ENCODE measurements at regions not wholly inside any gene's neighbourhood (a gene's known extent, or its start where the extent isn't known, plus 50 kb on each side); places are given as distances from the start of the nearest gene placed in this dataset.

DNA sequence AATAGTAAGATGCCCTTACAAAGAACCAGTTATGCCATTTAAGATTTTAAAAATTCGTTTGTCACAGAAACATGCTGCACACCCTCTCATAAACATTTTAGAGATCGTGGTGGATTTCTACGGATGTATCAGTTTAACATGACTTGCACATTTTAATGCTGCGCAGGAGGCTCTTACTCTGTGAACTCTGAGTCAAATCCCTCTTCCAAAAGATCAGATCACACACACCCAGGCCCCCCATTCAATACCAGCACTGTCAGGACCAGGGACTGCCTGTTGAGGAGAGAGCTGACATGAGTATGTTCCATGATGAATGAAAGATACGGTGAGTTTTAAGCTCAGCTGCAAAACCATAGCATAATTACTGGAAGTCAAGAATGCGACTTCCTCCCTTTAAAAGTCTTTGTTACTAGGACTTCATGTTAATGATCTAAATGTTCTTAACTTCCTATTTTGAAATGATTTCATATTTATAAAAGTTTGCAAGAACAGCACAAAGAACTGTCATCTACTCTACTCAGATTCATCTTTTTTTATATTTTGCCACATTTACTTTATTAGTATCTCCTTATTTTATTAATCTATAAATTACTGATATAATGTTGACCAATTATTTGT lies 500.2 kb downstream of the GLRX3 start:
- DNase-seq (ENCODE audit: low spot score in 2 of 2): no peak
- intact Hi-C loops (cut with DNase I; ENCODE audit: low total_unique reads): no loop called here

DNA sequence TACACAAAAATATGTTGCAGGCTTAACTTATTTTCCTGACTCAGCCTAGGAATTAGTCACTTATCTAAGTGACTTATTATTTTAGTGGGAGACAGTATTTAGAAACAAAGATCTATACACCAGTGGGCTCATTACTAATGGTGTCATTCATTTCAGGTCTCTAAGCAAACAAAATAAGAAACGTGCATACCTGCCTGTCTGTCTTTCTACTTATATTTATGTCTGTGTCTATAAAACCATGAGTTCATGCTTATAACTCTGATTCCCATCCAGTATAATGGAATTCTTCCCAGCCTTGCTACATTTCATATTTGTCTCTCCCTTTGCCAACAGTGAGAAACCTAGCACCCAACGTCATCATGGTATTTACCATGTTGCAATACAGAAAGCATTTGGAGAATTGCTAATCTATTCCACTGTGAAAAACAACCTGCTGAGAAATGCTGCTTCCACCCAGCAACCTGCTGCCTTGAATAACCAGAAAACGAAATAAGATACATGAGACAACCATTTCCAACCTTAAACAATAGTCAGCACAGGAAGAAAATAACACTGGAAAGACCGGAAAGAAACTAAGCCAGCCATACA lies 501.0 kb downstream of the GLRX3 start:
- no peak overlapping the region for H3K4me3 ChIP-seq
- peaks cover 0 to 22% of the 10 kb centered on the region in 2 donors for H3K27me3 ChIP-seq
- H3K4me1 ChIP-seq: no peaks in the 10 kb centered on the region
- TF ChIP-seq POLR2A (IDR thresholded peaks at IDR 0.05) (no peak), POLR2AphosphoS5 (IDR thresholded peaks at IDR 0.05) (no peak)
- TF ChIP-seq, protein P1, sequence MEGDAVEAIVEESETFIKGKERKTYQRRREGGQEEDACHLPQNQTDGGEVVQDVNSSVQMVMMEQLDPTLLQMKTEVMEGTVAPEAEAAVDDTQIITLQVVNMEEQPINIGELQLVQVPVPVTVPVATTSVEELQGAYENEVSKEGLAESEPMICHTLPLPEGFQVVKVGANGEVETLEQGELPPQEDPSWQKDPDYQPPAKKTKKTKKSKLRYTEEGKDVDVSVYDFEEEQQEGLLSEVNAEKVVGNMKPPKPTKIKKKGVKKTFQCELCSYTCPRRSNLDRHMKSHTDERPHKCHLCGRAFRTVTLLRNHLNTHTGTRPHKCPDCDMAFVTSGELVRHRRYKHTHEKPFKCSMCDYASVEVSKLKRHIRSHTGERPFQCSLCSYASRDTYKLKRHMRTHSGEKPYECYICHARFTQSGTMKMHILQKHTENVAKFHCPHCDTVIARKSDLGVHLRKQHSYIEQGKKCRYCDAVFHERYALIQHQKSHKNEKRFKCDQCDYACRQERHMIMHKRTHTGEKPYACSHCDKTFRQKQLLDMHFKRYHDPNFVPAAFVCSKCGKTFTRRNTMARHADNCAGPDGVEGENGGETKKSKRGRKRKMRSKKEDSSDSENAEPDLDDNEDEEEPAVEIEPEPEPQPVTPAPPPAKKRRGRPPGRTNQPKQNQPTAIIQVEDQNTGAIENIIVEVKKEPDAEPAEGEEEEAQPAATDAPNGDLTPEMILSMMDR (IDR thresholded peaks at IDR 0.05): no peak
- H3K27ac ChIP-seq: no peak overlapping the region
- H3K36me3 ChIP-seq: no peaks in the 10 kb centered on the region
- H3K9me3 ChIP-seq: peaks cover 0 to 7% of the 10 kb centered on the region in 2 donors
- intact Hi-C loops (cut with DNase I; ENCODE audit: low total_unique reads): no loop called here
- no peak for DNase-seq (ENCODE audit: low spot score in 2 of 2)

More for the DNA sequence above, 500.2 kb downstream of the GLRX3 start:
- Histone ChIP-seq H3K9me3 (peaks cover 0 to 7% of the 10 kb centered on the region in 2 donors), H3K36me3 (no peaks in the 10 kb centered on the region), H3K27me3 (peaks cover 0 to 22% of the 10 kb centered on the region in 2 donors), H3K27ac (no peak overlapping the region), H3K4me3 (no peak overlapping the region), H3K4me1 (no peaks in the 10 kb centered on the region)
- no peak for TF ChIP-seq POLR2AphosphoS5 (IDR thresholded peaks at IDR 0.05)
- TF ChIP-seq, protein P1 (IDR thresholded peaks at IDR 0.05): no peak
- no peak for TF ChIP-seq POLR2A (IDR thresholded peaks at IDR 0.05)

DNA sequence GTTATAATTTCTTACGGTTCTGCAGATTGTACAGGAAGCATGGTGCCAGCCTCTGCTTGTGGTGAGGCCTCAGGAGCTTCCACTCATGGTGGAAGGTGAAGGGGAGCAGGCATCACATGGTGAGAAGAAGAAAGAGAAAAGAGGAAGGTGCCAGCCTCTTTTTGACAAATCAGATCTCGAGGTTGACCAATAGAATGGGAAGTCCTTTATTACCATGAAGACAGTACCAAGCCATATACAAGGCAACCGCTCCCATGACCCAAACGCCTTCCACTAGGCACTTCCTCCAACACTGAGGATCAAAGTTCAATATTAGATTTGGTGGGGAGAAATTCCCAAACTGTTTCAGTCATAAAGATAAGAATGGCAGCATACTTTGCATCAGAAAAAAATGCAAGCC lies 502.8 kb downstream of the GLRX3 start:
- no peak for DNase-seq (ENCODE audit: low spot score in 2 of 2)
- no peaks in the 10 kb centered on the region for H3K36me3 ChIP-seq
- intact Hi-C loops (cut with DNase I; ENCODE audit: low total_unique reads): no loop called here
- no peaks in the 10 kb centered on the region for H3K4me1 ChIP-seq
- no peak overlapping the region for H3K27ac ChIP-seq
- H3K4me3 ChIP-seq: no peak overlapping the region
- H3K27me3 ChIP-seq: peaks cover 0 to 22% of the 10 kb centered on the region in 2 donors
- peaks cover 0 to 7% of the 10 kb centered on the region in 2 donors for H3K9me3 ChIP-seq
- TF ChIP-seq, protein P1 (IDR thresholded peaks at IDR 0.05): no peak
- no peak for TF ChIP-seq POLR2A (IDR thresholded peaks at IDR 0.05)
- no peak for TF ChIP-seq POLR2AphosphoS5 (IDR thresholded peaks at IDR 0.05)

DNA sequence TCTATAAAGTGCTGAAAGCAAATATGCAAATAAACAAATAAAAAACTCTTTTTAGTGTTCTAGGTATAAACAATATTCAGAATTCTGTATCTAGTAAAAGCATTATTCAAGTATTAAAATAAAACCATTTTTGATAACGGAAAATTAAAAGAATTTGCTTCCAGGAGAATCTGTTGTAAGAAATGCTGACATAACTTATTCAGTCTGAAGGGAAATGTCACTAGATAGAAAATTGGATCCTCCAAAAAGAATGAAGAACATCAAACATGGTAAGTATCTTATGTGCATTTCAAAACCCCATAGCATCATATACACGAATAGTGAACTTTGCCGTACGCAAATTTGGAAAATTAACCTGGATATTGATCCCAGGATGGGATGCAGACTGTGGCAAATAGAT lies 506.7 kb downstream of the GLRX3 start:
- intact Hi-C loops (cut with DNase I; ENCODE audit: low total_unique reads): no loop called here
- H3K9me3 ChIP-seq: no peaks in the 10 kb centered on the region
- H3K4me3 ChIP-seq: no peak overlapping the region
- no peaks in the 10 kb centered on the region for H3K36me3 ChIP-seq
- no peak for DNase-seq (ENCODE audit: low spot score in 2 of 2)
- no peak for TF ChIP-seq POLR2AphosphoS5 (IDR thresholded peaks at IDR 0.05)
- TF ChIP-seq, protein P1 (IDR thresholded peaks at IDR 0.05): no peak
- no peak for TF ChIP-seq POLR2A (IDR thresholded peaks at IDR 0.05)
- no peak overlapping the region for H3K27ac ChIP-seq
- no peaks in the 10 kb centered on the region for H3K4me1 ChIP-seq
- no peaks in the 10 kb centered on the region for H3K27me3 ChIP-seq

DNA sequence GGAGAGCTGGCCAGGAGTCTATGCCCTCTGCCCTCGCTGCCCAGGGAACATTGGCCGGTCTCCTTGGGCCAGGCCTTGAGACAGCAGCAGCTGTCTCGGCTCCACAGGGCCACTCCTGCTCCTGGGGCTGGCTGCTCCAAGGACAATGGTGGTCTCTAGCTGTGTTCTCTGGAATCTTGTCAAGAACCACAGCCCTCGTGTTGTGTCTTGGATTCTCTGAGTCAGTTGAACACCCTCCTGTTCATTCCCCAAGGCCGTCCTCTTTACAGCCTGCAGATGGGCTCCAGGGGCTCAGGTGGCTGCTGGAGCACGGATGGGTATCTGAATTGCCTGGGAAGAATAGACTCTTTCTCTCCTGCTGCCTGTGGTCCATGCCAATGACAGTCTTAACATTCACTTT lies 511.1 kb downstream of the GLRX3 start:
- no peaks in the 10 kb centered on the region for H3K36me3 ChIP-seq
- no peak overlapping the region for H3K27ac ChIP-seq
- intact Hi-C loops (cut with DNase I; ENCODE audit: low total_unique reads): no loop called here
- DNase-seq (ENCODE audit: low spot score in 2 of 2): no peak
- H3K27me3 ChIP-seq: peaks cover 0 to 6% of the 10 kb centered on the region in 2 donors
- no peaks in the 10 kb centered on the region for H3K4me1 ChIP-seq
- no peak for TF ChIP-seq POLR2A (IDR thresholded peaks at IDR 0.05)
- no peak for TF ChIP-seq POLR2AphosphoS5 (IDR thresholded peaks at IDR 0.05)
- TF ChIP-seq, protein P1 (IDR thresholded peaks at IDR 0.05): no peak
- H3K9me3 ChIP-seq: no peaks in the 10 kb centered on the region
- no peak overlapping the region for H3K4me3 ChIP-seq
